ENCODE measurements at regions not wholly inside any gene's neighbourhood (a gene's known extent, or its start where the extent isn't known, plus 50 kb on each side); places are given as distances from the start of the nearest gene placed in this dataset.

GRCh38 chr4:52266537-52267137, 215.5 kb downstream of the SPATA18 start:
- CTCF ChIA-PET = no interaction called here
- H3K9ac ChIP-seq (replicated peaks; ENCODE audit: extremely low read depth, insufficient read depth, low read length) = no peak overlapping the region

More at GRCh38 chr4:52266537-52267137, 215.5 kb downstream of the SPATA18 start:
- no peak overlapping the region for H3K4me2 ChIP-seq (ENCODE audit: insufficient read depth, low read length)
- H2AFZ ChIP-seq (ENCODE audit: low read depth, low read length) = no peak overlapping the region
- H3K27ac ChIP-seq (ENCODE audit: insufficient read depth, low read depth, low read length) = no peak overlapping the region
- H4K20me1 ChIP-seq (replicated peaks; ENCODE audit: control insufficient read depth, extremely low read depth, insufficient read depth, low read length) = no peaks in the 10 kb centered on the region
- H3K36me3 ChIP-seq (ENCODE audit: control insufficient read depth in 2 of 2, extremely low read depth in 1 of 2, insufficient read depth in 2 of 2, low read length in 2 of 2) = no peaks in the 10 kb centered on the region
- FAIRE-seq (no peak), DNase-seq (ENCODE audit: low read depth, low spot score) (no peak)
- H3K9me3 ChIP-seq (replicated peaks; ENCODE audit: control insufficient read depth, insufficient read depth, low read length) = no peaks in the 10 kb centered on the region
- no peaks in the 10 kb centered on the region for H3K27me3 ChIP-seq (ENCODE audit: control insufficient read depth in 2 of 2, insufficient read depth in 2 of 2, low read length in 2 of 2)
- BruUV-seq (replicated peaks) = no TSS peak
- POLR2A ChIA-PET = no interaction called here
- no peaks in the 10 kb centered on the region for H3K9me1 ChIP-seq (replicated peaks; ENCODE audit: control insufficient read depth, extremely low read depth, insufficient read depth, low read length)
- H3K4me1 ChIP-seq (ENCODE audit: control insufficient read depth, extremely low read depth, insufficient read depth, low read length) = no peaks in the 10 kb centered on the region
- no peak overlapping the region for H3K4me3 ChIP-seq (replicated peaks in 1 of 3; ENCODE audit: insufficient read depth in 1 of 3, low read depth in 1 of 3, low read length in 3 of 3)
- intact Hi-C loops (cut with micrococcal nuclease) (no loop called here), dilution Hi-C loops (cut with MboI; ENCODE audit: extremely low pct_ligation_motif_present, low sequenced_read_pairs) (no loop called here)
- no peak for TF ChIP-seq GATA2 (IDR thresholded peaks at IDR 0.05; ENCODE audit: insufficient read depth, insufficient read length, low read depth, low read length)
- TF ChIP-seq CTCF (IDR thresholded peaks at IDR 0.05; ENCODE audit: extremely low read depth in 1 of 2, insufficient read depth in 1 of 2, low read depth in 1 of 2, low read length in 2 of 2) = no peak
- TF ChIP-seq POLR2A (IDR thresholded peaks at IDR 0.05; ENCODE audit: low read depth, low read length) = no peak
- TF ChIP-seq POLR2AphosphoS5 (IDR thresholded peaks at IDR 0.05; ENCODE audit: insufficient read depth, low read depth, low read length) = no peak
- TF ChIP-seq JUN (IDR thresholded peaks at IDR 0.05; ENCODE audit: borderline replicate concordance, insufficient read depth, insufficient read length, low read depth) = no peak
- no peak for TF ChIP-seq MYC (IDR thresholded peaks at IDR 0.05; ENCODE audit: low read depth, low read length)
- no peak for TF ChIP-seq EZH2 (IDR thresholded peaks at IDR 0.05; ENCODE audit: borderline replicate concordance, low read depth, low read length, severe bottlenecking)
- no peak for TF ChIP-seq FOS (IDR thresholded peaks at IDR 0.05; ENCODE audit: borderline replicate concordance, insufficient read depth, low read length)
- no peak for TF ChIP-seq MAX (IDR thresholded peaks at IDR 0.05; ENCODE audit: insufficient read depth, insufficient read length)
- H3K79me2 ChIP-seq (ENCODE audit: control insufficient read depth, insufficient read depth, low read length) = no peaks in the 10 kb centered on the region
